ENCODE measurements at regions not wholly inside any gene's neighbourhood (a gene's known extent, or its start where the extent isn't known, plus 50 kb on each side); places are given as distances from the start of the nearest gene placed in this dataset. TPM values are rescaled to one million over a fixed set of nuclear protein-coding genes. Genes with fewer than 3 reads are reported as not detected.
"Not testable (repeated sequence)": the region's sequence is repeated elsewhere in the genome, so short reads cannot be mapped to it uniquely, and the experiment has no call there.

- no peak for ATAC-seq (ENCODE audit: low FRiP score)
- no peak for DNase-seq (ENCODE audit: low spot score)
- no peak for TF ChIP-seq CTCF (IDR thresholded peaks at IDR 0.05)
Measured at GRCh38 chr6:15176816-15177370, 69.0 kb upstream of the JARID2 start.

GRCh38 chr6:15183979-15184378, 61.9 kb upstream of the JARID2 start:
- no peak for TF ChIP-seq CTCF (IDR thresholded peaks at IDR 0.05)
- DNase-seq (ENCODE audit: low spot score) (no peak), ATAC-seq (ENCODE audit: low FRiP score) (no peak)

- no peak for ATAC-seq (ENCODE audit: low FRiP score)
- no peak for TF ChIP-seq CTCF (IDR thresholded peaks at IDR 0.05)
Measured at GRCh38 chr6:15184441-15184861, 61.4 kb upstream of the JARID2 start.

GRCh38 chr6:15185111-15185510, 60.8 kb upstream of the JARID2 start:
- ATAC-seq (ENCODE audit: low FRiP score); DNase-seq (ENCODE audit: low spot score): not testable (repeated sequence)

More at GRCh38 chr6:15184441-15184861, 61.4 kb upstream of the JARID2 start:
- DNase-seq (ENCODE audit: low spot score): no peak

- not testable (repeated sequence) for DNase-seq (ENCODE audit: low spot score); ATAC-seq (ENCODE audit: low FRiP score)
Measured at GRCh38 chr6:15193451-15193850, 52.4 kb upstream of the JARID2 start.

- DNase-seq (ENCODE audit: low spot score): no peak
- no peak for TF ChIP-seq CTCF (IDR thresholded peaks at IDR 0.05)
- ATAC-seq (ENCODE audit: low FRiP score): no peak
Measured at GRCh38 chr6:15194453-15194852, 51.4 kb upstream of the JARID2 start.

Small RNA genes lying in the stretch of these regions (small RNA-seq; reads per million reads assigned to genes)
- gene RN7SL332P: not detected
- gene RNU6-793P: not detected

All from omental fat pad (tissue), 3 donors.